H9 (cell line): ENCODE measurements at regions not wholly inside any gene's neighbourhood (a gene's known extent, or its start where the extent isn't known, plus 50 kb on each side); places are given as distances from the start of the nearest gene placed in this dataset.
A peak's percentile ranks its signal among the peaks of the same experiment; 100 is the strongest.

Experiments used
- DNase-seq: peaks from one replicate; pipeline ENCODE4 v3.0.0-alpha.2; 2017
- H2AFZ ChIP-seq: one replicate; pipeline ENCODE4 v1.6.1; 2013; ENCODE audit warnings: mild to moderate bottlenecking, low read length, control low read depth, moderate library complexity
- H2AK5ac ChIP-seq: 2 replicates; pipeline ENCODE4 v1.6.1; 2013; ENCODE audit warnings: low read length, control low read depth, mixed read lengths; ENCODE audit not compliant: insufficient read length
- H2BK120ac ChIP-seq: one replicate; pipeline ENCODE4 v1.6.1; 2013; ENCODE audit warnings: low read depth, mild to moderate bottlenecking, low read length, control low read depth, inconsistent platforms; ENCODE audit not compliant: poor library complexity, severe bottlenecking
- H2BK12ac ChIP-seq: 2 replicates; pipeline ENCODE4 v1.6.1; 2013; ENCODE audit warnings: low read length, control low read depth, mixed read lengths, low read depth; ENCODE audit not compliant: insufficient read length
- H2BK15ac ChIP-seq: 2 replicates; pipeline ENCODE4 v1.6.1; 2013; ENCODE audit warnings: low read depth, low read length, control low read depth
- H2BK20ac ChIP-seq: one replicate; pipeline ENCODE4 v1.6.1; 2013; ENCODE audit warnings: low read depth, mild to moderate bottlenecking, low read length, control low read depth, inconsistent platforms; ENCODE audit not compliant: poor library complexity, severe bottlenecking
- H2BK5ac ChIP-seq: 2 replicates; pipeline ENCODE4 v1.6.1; 2013; ENCODE audit warnings: low read length, control low read depth, mixed read lengths; ENCODE audit not compliant: insufficient read length
- H3K14ac ChIP-seq: 2 replicates; pipeline ENCODE4 v1.6.1; 2013; ENCODE audit warnings: low read length, control low read depth; ENCODE audit not compliant: insufficient read depth
- H3K18ac ChIP-seq: 2 replicates; pipeline ENCODE4 v1.6.1; 2013; ENCODE audit warnings: low read depth, mild to moderate bottlenecking, mixed read lengths, low read length, control low read depth; ENCODE audit not compliant: insufficient read length
- H3K23ac ChIP-seq: 2 replicates; pipeline ENCODE4 v1.6.1; 2013; ENCODE audit warnings: low read length, control low read depth, mixed read lengths, low read depth; ENCODE audit not compliant: insufficient read length
- H3K23me2 ChIP-seq: 2 replicates; pipeline ENCODE4 v1.6.1; 2013; ENCODE audit warnings: low read depth, mild to moderate bottlenecking, mixed read lengths, low read length, control low read depth; ENCODE audit not compliant: insufficient read length, poor library complexity, severe bottlenecking
- H3K27ac ChIP-seq: 2 replicates; pipeline ENCODE4 v1.5.1; 2013; ENCODE audit warnings: low read length, control low read depth, mixed read lengths, low read depth; ENCODE audit not compliant: insufficient read length
- H3K27me3 ChIP-seq: 2 replicates; pipeline ENCODE4 v1.6.1; 2013; ENCODE audit warnings: low read length, control low read depth, inconsistent platforms; ENCODE audit not compliant: insufficient read depth
- H3K4ac ChIP-seq: 2 replicates; pipeline ENCODE4 v1.6.1; 2013; ENCODE audit warnings: low read depth, mild to moderate bottlenecking, control low read depth, inconsistent platforms, low read length, moderate library complexity
- H3K4me1 ChIP-seq: 2 replicates; pipeline ENCODE4 v1.6.1; 2013; ENCODE audit warnings: low read length, control low read depth, inconsistent platforms; ENCODE audit not compliant: insufficient read depth
- H3K4me2 ChIP-seq: 2 replicates; pipeline ENCODE4 v1.6.1; 2013; ENCODE audit warnings: low read length, control low read depth, mixed read lengths; ENCODE audit not compliant: insufficient read length, insufficient read depth
- H3K56ac ChIP-seq: 2 replicates; pipeline ENCODE4 v1.6.1; 2013; ENCODE audit warnings: low read depth, mild to moderate bottlenecking, mixed read lengths, low read length, control low read depth; ENCODE audit not compliant: insufficient read length
- H3K79me1 ChIP-seq: 2 replicates; pipeline ENCODE4 v1.6.1; 2013; ENCODE audit warnings: low read depth, mild to moderate bottlenecking, moderate library complexity, low read length, control low read depth, inconsistent platforms; ENCODE audit not compliant: insufficient read depth, poor library complexity, severe bottlenecking
- H3K79me2 ChIP-seq: 2 replicates; pipeline ENCODE4 v1.6.1; 2013; ENCODE audit warnings: low read length, control low read depth, inconsistent platforms; ENCODE audit not compliant: insufficient read depth
- H3K9ac ChIP-seq: 2 replicates; pipeline ENCODE4 v1.6.1; 2013; ENCODE audit warnings: low read length, control low read depth, mixed read lengths; ENCODE audit not compliant: insufficient read length; ENCODE audit errors: extremely low read depth
- H3K9me3 ChIP-seq: one replicate; pipeline ENCODE4 v1.6.1; 2013; ENCODE audit warnings: low read depth, low read length, inconsistent platforms; ENCODE audit not compliant: control insufficient read depth
- H3T11ph ChIP-seq: one replicate; pipeline ENCODE4 v1.6.1; 2013; ENCODE audit warnings: mild to moderate bottlenecking, low read length, control low read depth, inconsistent platforms
- H4K20me1 ChIP-seq: one replicate; pipeline ENCODE4 v1.6.1; 2013; ENCODE audit not compliant: control insufficient read depth, insufficient read length, insufficient read depth
- H4K5ac ChIP-seq: 2 replicates; pipeline ENCODE4 v1.6.1; 2013; ENCODE audit warnings: low read depth, mild to moderate bottlenecking, mixed read lengths, low read length, control low read depth; ENCODE audit not compliant: insufficient read length
- H4K8ac ChIP-seq: replicated peaks from 2 replicates; pipeline ENCODE4 v1.6.1; 2013; ENCODE audit warnings: low read length, control low read depth, mixed read lengths, low read depth; ENCODE audit not compliant: insufficient read length
- H4K91ac ChIP-seq: 2 replicates; pipeline ENCODE4 v1.6.1; 2013; ENCODE audit warnings: low read depth, mild to moderate bottlenecking, moderate library complexity, mixed read lengths, low read length, control low read depth; ENCODE audit not compliant: insufficient read length
- H3K27ac Mint-ChIP-seq, 3 experiments: 2 replicates in 2 of 3; 3 replicates in 1 of 3; pipeline ENCODE4 v1.8.0; 2020 to 2021; ENCODE audit warnings: mixed read lengths in 3 of 3, mild to moderate bottlenecking in 1 of 3, moderate library complexity in 1 of 3
- H3K27me3 Mint-ChIP-seq: 2 replicates; pipeline ENCODE4 v1.8.0; 2021; ENCODE audit warnings: low read depth, mild to moderate bottlenecking, moderate library complexity, mixed read lengths
- H3K36me3 Mint-ChIP-seq, 3 experiments: 2 replicates in 2 of 3; 3 replicates in 1 of 3; pipeline ENCODE4 v1.8.0; 2020 to 2021; ENCODE audit warnings: low read depth in 3 of 3, mixed read lengths in 3 of 3; ENCODE audit not compliant: insufficient read depth in 1 of 3
- H3K4me1 Mint-ChIP-seq, 2 experiments: 2 replicates each; pipeline ENCODE4 v1.8.0; 2020; ENCODE audit warnings: mixed read lengths in 2 of 2
- H3K4me3 Mint-ChIP-seq, 2 experiments: 2 replicates in 1 of 2; 3 replicates in 1 of 2; pipeline ENCODE4 v1.8.0; 2020 to 2021; ENCODE audit warnings: mild to moderate bottlenecking in 2 of 2, mixed read lengths in 2 of 2, moderate library complexity in 1 of 2
- H3K9me3 Mint-ChIP-seq, 2 experiments: 2 replicates in 1 of 2; 3 replicates in 1 of 2; pipeline ENCODE4 v1.8.0; 2020; ENCODE audit warnings: mild to moderate bottlenecking in 2 of 2, mixed read lengths in 2 of 2, moderate library complexity in 1 of 2
- WGBS: extraction: QIAGEN DNeasy Blood & Tissue Kit; methylation state at CpG from one replicate; pipeline ENCODE4 v1.1.7; 2013; ENCODE audit warnings: missing lambda C conversion rate, low lambda C conversion rate, mixed read lengths; ENCODE audit not compliant: insufficient read length; ENCODE audit errors: extremely low coverage; 5-methylcytosine and 5-hydroxymethylcytosine counted together
- TF ChIP-seq, protein P1 (sequence below): fragments of 200-600 bp; sonication (generic); conservative IDR thresholded peaks from 3 replicates; pipeline ENCODE4 v1.8.0; 2021; ENCODE audit warnings: antibody characterized with exemption, mild to moderate bottlenecking

DNA sequence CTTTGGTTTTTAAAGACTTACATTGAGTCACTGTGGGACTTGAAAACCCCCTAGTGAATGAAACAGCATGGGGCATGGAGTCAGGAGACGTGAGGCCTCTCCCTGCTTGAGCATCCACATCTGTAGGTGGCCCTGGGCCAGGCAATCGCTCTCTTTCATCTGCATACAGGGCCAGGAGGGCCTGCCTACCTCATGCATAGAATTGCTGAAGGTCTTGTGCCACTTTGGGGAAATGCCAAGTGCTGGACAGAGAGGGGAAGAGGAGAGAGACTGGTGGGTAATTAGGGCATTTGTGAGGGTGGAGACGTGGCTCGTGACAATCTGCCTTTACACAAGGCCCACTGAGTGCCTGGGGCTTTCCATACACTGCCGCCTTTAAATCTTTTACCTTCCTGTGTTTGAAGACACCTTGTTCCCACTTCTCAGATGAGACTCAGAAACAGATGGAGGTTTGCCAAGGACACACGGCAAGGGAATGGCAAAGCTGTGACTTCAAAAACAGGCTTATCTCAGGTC lies 322.2 kb upstream of the HS6ST1 start:
- Histone ChIP-seq H3K14ac (no peak overlapping the region), H3K79me2 (no peaks in the 10 kb centered on the region), H4K20me1 (no peaks in the 10 kb centered on the region), H3T11ph (no peak overlapping the region), H2AK5ac (no peak overlapping the region), H2AFZ (no peak overlapping the region), H3K56ac (no peak overlapping the region), H3K79me1 (no peaks in the 10 kb centered on the region), H3K23me2 (no peaks in the 10 kb centered on the region), H2BK12ac (no peak overlapping the region), H3K4me1 (peaks cover 24% of the 10 kb centered on the region), H3K9me3 (no peaks in the 10 kb centered on the region), H4K8ac (no peak overlapping the region), H4K5ac (no peak overlapping the region), H2BK15ac (no peak overlapping the region), H3K9ac (no peak overlapping the region), H4K91ac (peak overlapping the region; percentile 34), H2BK5ac (no peak overlapping the region), H3K27me3 (no peaks in the 10 kb centered on the region), H2BK20ac (no peak overlapping the region), H3K4me2 (no peak overlapping the region), H3K27ac (no peak overlapping the region), H3K18ac (peak overlapping the region; percentile 12), H3K4ac (no peak overlapping the region), H3K23ac (no peak overlapping the region), H2BK120ac (peak overlapping the region; percentile 40)
- H3K27ac Mint-ChIP-seq, result peak overlapping the region in 2 of 3 experiments; percentile 25 to 39; a peak in 1 of 7 replicates
- DNase-seq, result no peak
- peaks cover 82 to 84% of the 10 kb centered on the region in 2 experiments for H3K4me1 Mint-ChIP-seq
- no peak overlapping the region for H3K4me3 Mint-ChIP-seq
- H3K9me3 Mint-ChIP-seq, result no peaks in the 10 kb centered on the region
- no CpG with 5 or more reads among the region's 6 CpGs for WGBS
- H3K27me3 Mint-ChIP-seq, result peaks cover 7% of the 10 kb centered on the region
- peaks cover 0 to 3% (median 0%) of the 10 kb centered on the region in 3 experiments; a peak in 1 of 7 replicates for H3K36me3 Mint-ChIP-seq
- TF ChIP-seq, protein P1, sequence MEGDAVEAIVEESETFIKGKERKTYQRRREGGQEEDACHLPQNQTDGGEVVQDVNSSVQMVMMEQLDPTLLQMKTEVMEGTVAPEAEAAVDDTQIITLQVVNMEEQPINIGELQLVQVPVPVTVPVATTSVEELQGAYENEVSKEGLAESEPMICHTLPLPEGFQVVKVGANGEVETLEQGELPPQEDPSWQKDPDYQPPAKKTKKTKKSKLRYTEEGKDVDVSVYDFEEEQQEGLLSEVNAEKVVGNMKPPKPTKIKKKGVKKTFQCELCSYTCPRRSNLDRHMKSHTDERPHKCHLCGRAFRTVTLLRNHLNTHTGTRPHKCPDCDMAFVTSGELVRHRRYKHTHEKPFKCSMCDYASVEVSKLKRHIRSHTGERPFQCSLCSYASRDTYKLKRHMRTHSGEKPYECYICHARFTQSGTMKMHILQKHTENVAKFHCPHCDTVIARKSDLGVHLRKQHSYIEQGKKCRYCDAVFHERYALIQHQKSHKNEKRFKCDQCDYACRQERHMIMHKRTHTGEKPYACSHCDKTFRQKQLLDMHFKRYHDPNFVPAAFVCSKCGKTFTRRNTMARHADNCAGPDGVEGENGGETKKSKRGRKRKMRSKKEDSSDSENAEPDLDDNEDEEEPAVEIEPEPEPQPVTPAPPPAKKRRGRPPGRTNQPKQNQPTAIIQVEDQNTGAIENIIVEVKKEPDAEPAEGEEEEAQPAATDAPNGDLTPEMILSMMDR, result no peak
